MM.1S (cell line): ENCODE measurements at regions not wholly inside any gene's neighbourhood (a gene's known extent, or its start where the extent isn't known, plus 50 kb on each side); places are given as distances from the start of the nearest gene placed in this dataset.

Experiments
- CTCF ChIP-seq: fragments of 300-600 bp; sonication (generic); IDR thresholded peaks from 2 replicates; pipeline ENCODE4 v1.5.1; 2016; ENCODE audit warnings: antibody characterized with exemption, low read length, mixed read lengths
- EZH2 ChIP-seq: fragments of 300-600 bp; sonication (generic); optimal IDR thresholded peaks from 2 replicates; pipeline ENCODE3; 2017; ENCODE audit warnings: low read depth, mild to moderate bottlenecking, antibody characterized with exemption, low read length, mixed read lengths
- EZH2phosphoT487 ChIP-seq: fragments of 300-600 bp; sonication (generic); IDR thresholded peaks from 2 replicates; pipeline ENCODE4 v1.6.1; 2018; ENCODE audit warnings: antibody characterized with exemption, low read length

DNA sequence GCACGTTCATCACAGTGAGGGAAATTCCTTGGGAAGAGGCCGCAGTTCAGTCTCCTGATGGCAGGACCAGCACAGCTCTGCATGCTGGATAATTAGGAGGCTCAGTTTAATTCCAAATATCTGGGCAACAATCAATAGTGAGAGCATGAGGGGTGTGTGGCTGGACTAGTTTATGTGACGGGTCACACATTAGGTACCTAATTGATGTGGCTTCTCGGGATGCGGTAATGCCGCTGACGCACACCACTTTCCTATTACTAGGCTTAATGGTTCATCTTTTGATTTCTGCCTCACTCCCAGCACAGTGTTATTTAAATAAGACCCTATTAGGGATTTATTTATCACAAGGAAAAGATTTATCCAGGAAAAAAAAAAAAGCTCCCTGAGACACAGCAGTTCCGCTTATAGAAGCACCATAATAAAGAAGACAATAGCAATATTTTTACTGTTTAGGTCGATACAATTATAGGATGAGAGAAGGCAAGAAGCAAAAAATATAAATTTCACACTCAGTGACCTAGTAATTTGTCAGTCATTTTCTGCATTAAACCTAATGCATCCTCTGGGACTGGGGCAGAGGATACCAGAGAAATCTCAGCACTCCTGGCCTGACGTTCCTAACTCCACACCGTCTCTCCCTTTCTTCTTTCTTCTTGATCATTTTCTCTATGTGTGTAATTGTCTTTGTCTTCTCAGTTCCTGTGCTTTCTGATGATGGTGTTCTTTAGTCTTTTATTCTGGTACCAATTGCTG is 264.7 kb upstream of the SLC14A2 start:
- TF ChIP-seq CTCF (no peak), EZH2phosphoT487 (no peak), EZH2 (no peak)
